SK-N-SH (cell line): ENCODE measurements at regions not wholly inside any gene's neighbourhood (a gene's known extent, or its start where the extent isn't known, plus 50 kb on each side); places are given as distances from the start of the nearest gene placed in this dataset.

Source experiments
- CTCF ChIA-PET: fragments of 300-600, 350-600 bp; formaldehyde crosslinking; extraction: SDS; loops from one replicate; lab custom pipeline; 2021; lab: Yijun Ruan, JAX
- POLR2A ChIA-PET: fragments of 350-600 bp; sonication (Branson Sonifier 250); formaldehyde crosslinking; extraction: SDS; loops from one replicate; lab custom pipeline; 2020; ENCODE audit warnings: antibody characterized with exemption, inconsistent platforms; lab: Yijun Ruan, JAX
- DNase-seq: peaks from one replicate; pipeline ENCODE4 v3.0.0; 2012
- H2AFZ ChIP-seq: fragments of 200-600 bp; sonication (generic); 2 replicates; pipeline ENCODE4 v1.8.1; 2016; ENCODE audit warnings: antibody characterized with exemption, mild to moderate bottlenecking, low read depth
- H3F3A ChIP-seq: fragments of 200-600 bp; sonication (generic); replicated peaks from 2 replicates; pipeline ENCODE3; 2016; ENCODE audit warnings: antibody characterized with exemption, mild to moderate bottlenecking; ENCODE audit not compliant: insufficient read depth
- H3K27ac ChIP-seq, 2 experiments: fragments of 200-500 bp in 1 of 2; fragments of 200-600 bp in 1 of 2; sonication (Bioruptor generic) in 1 of 2; sonication (generic), shearing (Covaris generic) in 1 of 2; 2 replicates each; pipeline versions ENCODE4 v1.5.1 to v1.6.1; 2014 to 2016; ENCODE audit warnings: low read depth in 2 of 2, inconsistent platforms in 1 of 2, low read length in 1 of 2, mild to moderate bottlenecking in 1 of 2, mixed read lengths in 1 of 2
- H3K27me3 ChIP-seq: fragments of 200-600 bp; sonication (generic), shearing (Covaris generic); 2 replicates; pipeline ENCODE4 v1.6.1; 2016; ENCODE audit warnings: mixed run types; ENCODE audit not compliant: insufficient read depth
- H3K36me3 ChIP-seq, 2 experiments: fragments of 200-500 bp in 1 of 2; fragments of 200-600 bp in 1 of 2; sonication (Bioruptor generic) in 1 of 2; sonication (generic) in 1 of 2; replicated peaks in 1 of 2; 2 replicates each; pipeline versions ENCODE3 to v1.5.1; 2014 to 2016; ENCODE audit warnings: low read length in 1 of 2, mild to moderate bottlenecking in 1 of 2; ENCODE audit not compliant: insufficient read depth in 2 of 2, control insufficient read depth in 1 of 2
- H3K4me1 ChIP-seq, 2 experiments: fragments of 200-500 bp in 1 of 2; fragments of 200-600 bp in 1 of 2; sonication (Bioruptor generic) in 1 of 2; sonication (generic), shearing (Covaris generic) in 1 of 2; 2 replicates each; pipeline versions ENCODE4 v1.5.1 to v1.6.1; 2014 to 2016; ENCODE audit warnings: low read depth in 1 of 2, low read length in 1 of 2, mixed run types in 1 of 2; ENCODE audit not compliant: insufficient read depth in 2 of 2, control insufficient read depth in 1 of 2
- H3K4me2 ChIP-seq: fragments of 200-600 bp; sonication (generic), shearing (Covaris generic); 2 replicates; pipeline ENCODE4 v1.6.1; 2017; ENCODE audit warnings: mixed run types
- H3K4me3 ChIP-seq, 2 experiments: fragments of 200-500 bp in 1 of 2; fragments of 200-600 bp in 1 of 2; sonication (Bioruptor generic) in 1 of 2; sonication (generic), shearing (Covaris generic) in 1 of 2; 2 replicates each; pipeline versions ENCODE4 v1.5.1 to v1.8.1; 2014 to 2016; ENCODE audit warnings: low read depth in 2 of 2, inconsistent platforms in 1 of 2, low read length in 1 of 2, mild to moderate bottlenecking in 1 of 2, mixed read lengths in 1 of 2, moderate library complexity in 1 of 2
- H3K79me2 ChIP-seq: fragments of 200-600 bp; sonication (generic); 2 replicates; pipeline ENCODE4 v1.8.1; 2017; ENCODE audit warnings: mild to moderate bottlenecking; ENCODE audit not compliant: insufficient read depth
- H3K9ac ChIP-seq: fragments of 200-600 bp; sonication (generic); 2 replicates; pipeline ENCODE4 v1.6.1; 2017; ENCODE audit warnings: mixed run types
- H3K9me2 ChIP-seq: fragments of 200-600 bp; sonication (generic); 2 replicates; pipeline ENCODE4 v1.6.1; 2017; ENCODE audit warnings: mixed run types
- H3K9me3 ChIP-seq: fragments of 200-600 bp; sonication (generic); 2 replicates; pipeline ENCODE4 v1.6.1; 2017; ENCODE audit warnings: mixed run types, mild to moderate bottlenecking, moderate library complexity
- H4K20me1 ChIP-seq: fragments of 200-600 bp; sonication (generic); 2 replicates; pipeline ENCODE4 v1.6.1; 2017; ENCODE audit warnings: mild to moderate bottlenecking, mixed run types; ENCODE audit not compliant: insufficient read depth
- CHD2 ChIP-seq: fragments of 150-350 bp; IDR thresholded peaks from 2 replicates; pipeline ENCODE4 v1.6.1; 2018; ENCODE audit warnings: low read length; ENCODE audit not compliant: partially characterized antibody
- ELF1 ChIP-seq: IDR thresholded peaks from 2 replicates; pipeline ENCODE4 v1.4.0; 2012
- EP300 ChIP-seq, 2 experiments: IDR thresholded peaks; 2 replicates each; pipeline versions ENCODE4 v1.4.0 to v1.6.1; 2012; ENCODE audit warnings: borderline replicate concordance in 1 of 2, low read depth in 1 of 2, low read length in 1 of 2
- EZH2phosphoT487 ChIP-seq: fragments of 200-600 bp; sonication (generic); IDR thresholded peaks from 2 replicates; pipeline ENCODE4 v1.6.1; 2017; ENCODE audit warnings: low read depth, mixed run types, mild to moderate bottlenecking, antibody characterized with exemption, moderate library complexity, borderline replicate concordance
- FOXM1 ChIP-seq: IDR thresholded peaks from 2 replicates; pipeline ENCODE4 v1.4.0; 2012; ENCODE audit warnings: low read depth, mild to moderate bottlenecking
- GABPA ChIP-seq: IDR thresholded peaks from 2 replicates; pipeline ENCODE4 v1.4.0; 2012; ENCODE audit warnings: low read depth, mild to moderate bottlenecking
- JUND ChIP-seq: IDR thresholded peaks from 2 replicates; pipeline ENCODE4 v1.4.0; 2012
- MEF2A ChIP-seq: IDR thresholded peaks from 2 replicates; pipeline ENCODE4 v1.4.0; 2012; ENCODE audit warnings: low read depth, borderline replicate concordance
- RAD21 ChIP-seq: IDR thresholded peaks from 2 replicates; pipeline ENCODE4 v1.6.1; 2012; ENCODE audit warnings: mild to moderate bottlenecking, low read length
- SIN3A ChIP-seq: IDR thresholded peaks from 2 replicates; pipeline ENCODE4 v1.6.1; 2012; ENCODE audit warnings: low read depth, mild to moderate bottlenecking, low read length, moderate library complexity, borderline replicate concordance
- YY1 ChIP-seq: IDR thresholded peaks from 2 replicates; pipeline ENCODE4 v1.4.0; 2012; ENCODE audit warnings: low read depth, mild to moderate bottlenecking
- WGBS: methylation state at CpG from one replicate; pipeline ENCODE4 v1.1.6; 2017; ENCODE audit warnings: low lambda C conversion rate; 5-methylcytosine and 5-hydroxymethylcytosine counted together
- TF ChIP-seq, protein P1 (sequence below): IDR thresholded peaks from 2 replicates; pipeline ENCODE4 v1.6.1; 2012; ENCODE audit warnings: mild to moderate bottlenecking, low read depth, low read length, moderate library complexity
- TF ChIP-seq, protein P2 (sequence below): IDR thresholded peaks from 2 replicates; pipeline ENCODE4; 2012
- TF ChIP-seq, protein P3 (sequence below): IDR thresholded peaks from 2 replicates; pipeline ENCODE4 v1.4.0; 2012; ENCODE audit warnings: low read depth, borderline replicate concordance
- TF ChIP-seq, protein P4 (sequence below): IDR thresholded peaks from 2 replicates; pipeline ENCODE4 v1.4.0; 2012; ENCODE audit warnings: low read depth

DNA sequence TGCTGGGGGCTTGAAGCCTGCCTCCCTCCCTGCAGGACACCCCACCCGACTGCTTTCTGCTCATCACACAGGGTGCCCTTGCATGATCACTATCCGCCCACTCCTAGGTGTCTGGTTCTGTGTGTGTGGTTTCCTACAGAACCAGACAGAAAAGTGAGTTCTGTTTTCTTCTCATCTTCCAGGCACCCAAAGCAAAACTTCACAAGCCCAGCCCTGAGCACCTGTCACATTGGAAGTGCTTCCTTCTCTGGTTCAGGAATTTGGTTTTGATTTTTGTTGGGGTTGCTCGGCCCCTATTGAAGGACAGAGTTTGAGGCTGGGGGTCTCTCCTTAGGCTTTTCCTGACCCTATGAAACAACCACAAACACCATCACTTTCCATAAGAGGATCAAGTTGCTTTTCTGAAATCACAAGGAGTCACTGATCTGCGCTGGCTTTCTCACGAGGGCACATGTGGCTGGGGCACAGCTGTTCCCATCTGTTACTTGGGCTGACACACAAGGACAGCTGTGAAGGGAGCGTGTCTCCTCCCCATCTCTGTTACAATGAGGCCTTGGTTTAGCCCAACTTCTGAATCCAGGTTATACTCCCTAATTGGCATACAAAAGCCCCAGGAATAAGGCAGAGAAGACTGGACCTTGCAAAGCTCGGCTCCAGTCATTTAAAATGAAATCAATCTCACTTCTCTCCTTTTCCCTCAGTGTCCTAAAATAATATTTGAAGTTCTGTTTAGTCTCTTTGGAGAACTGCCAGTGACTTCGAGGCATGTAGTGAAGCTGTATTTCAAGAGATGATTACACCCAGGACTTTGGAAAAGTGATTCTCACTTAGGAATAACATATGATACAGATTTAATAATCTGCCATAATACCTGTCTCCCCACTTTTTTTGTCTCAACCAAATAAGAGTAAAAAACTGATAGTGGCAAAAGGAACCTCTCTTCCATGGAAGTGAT, 213.1 kb upstream of the GAS1 start:
- Histone ChIP-seq H4K20me1 (no peaks in the 10 kb centered on the region), H3K9me2 (no peaks in the 10 kb centered on the region), H3K27me3 (no peaks in the 10 kb centered on the region), H3K36me3 (no peaks in the 10 kb centered on the region), H3K27ac (no peak overlapping the region; a peak in 2 of 4 replicates), H2AFZ (no peak overlapping the region), H3K4me2 (no peak overlapping the region), H3K4me1 (peaks cover 0 to 2% of the 10 kb centered on the region in 2 experiments; a peak in 1 of 4 replicates), H3K9me3 (no peaks in the 10 kb centered on the region), H3K79me2 (no peaks in the 10 kb centered on the region), H3F3A (no peaks in the 10 kb centered on the region), H3K4me3 (no peak overlapping the region), H3K9ac (no peak overlapping the region)
- TF ChIP-seq JUND (no peak), EP300 (IDR thresholded peaks at IDR 0.05; ENCODE audit: borderline replicate concordance in 1 of 2, low read depth in 1 of 2, low read length in 1 of 2) (no peak), ELF1 (no peak)
- TF ChIP-seq, protein P1, sequence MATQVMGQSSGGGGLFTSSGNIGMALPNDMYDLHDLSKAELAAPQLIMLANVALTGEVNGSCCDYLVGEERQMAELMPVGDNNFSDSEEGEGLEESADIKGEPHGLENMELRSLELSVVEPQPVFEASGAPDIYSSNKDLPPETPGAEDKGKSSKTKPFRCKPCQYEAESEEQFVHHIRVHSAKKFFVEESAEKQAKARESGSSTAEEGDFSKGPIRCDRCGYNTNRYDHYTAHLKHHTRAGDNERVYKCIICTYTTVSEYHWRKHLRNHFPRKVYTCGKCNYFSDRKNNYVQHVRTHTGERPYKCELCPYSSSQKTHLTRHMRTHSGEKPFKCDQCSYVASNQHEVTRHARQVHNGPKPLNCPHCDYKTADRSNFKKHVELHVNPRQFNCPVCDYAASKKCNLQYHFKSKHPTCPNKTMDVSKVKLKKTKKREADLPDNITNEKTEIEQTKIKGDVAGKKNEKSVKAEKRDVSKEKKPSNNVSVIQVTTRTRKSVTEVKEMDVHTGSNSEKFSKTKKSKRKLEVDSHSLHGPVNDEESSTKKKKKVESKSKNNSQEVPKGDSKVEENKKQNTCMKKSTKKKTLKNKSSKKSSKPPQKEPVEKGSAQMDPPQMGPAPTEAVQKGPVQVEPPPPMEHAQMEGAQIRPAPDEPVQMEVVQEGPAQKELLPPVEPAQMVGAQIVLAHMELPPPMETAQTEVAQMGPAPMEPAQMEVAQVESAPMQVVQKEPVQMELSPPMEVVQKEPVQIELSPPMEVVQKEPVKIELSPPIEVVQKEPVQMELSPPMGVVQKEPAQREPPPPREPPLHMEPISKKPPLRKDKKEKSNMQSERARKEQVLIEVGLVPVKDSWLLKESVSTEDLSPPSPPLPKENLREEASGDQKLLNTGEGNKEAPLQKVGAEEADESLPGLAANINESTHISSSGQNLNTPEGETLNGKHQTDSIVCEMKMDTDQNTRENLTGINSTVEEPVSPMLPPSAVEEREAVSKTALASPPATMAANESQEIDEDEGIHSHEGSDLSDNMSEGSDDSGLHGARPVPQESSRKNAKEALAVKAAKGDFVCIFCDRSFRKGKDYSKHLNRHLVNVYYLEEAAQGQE = no peak
- DNase-seq = no peak
- ChIA-PET POLR2A (no interaction called here), CTCF (interaction anchor here (1.4 kb wide), 1 partner anchor 18 kb away, joined by 4 read pairs; no protein-coding TSS in a partner anchor)
- WGBS = 71% methylated on average over 6 of the region's 8 CpGs

DNA sequence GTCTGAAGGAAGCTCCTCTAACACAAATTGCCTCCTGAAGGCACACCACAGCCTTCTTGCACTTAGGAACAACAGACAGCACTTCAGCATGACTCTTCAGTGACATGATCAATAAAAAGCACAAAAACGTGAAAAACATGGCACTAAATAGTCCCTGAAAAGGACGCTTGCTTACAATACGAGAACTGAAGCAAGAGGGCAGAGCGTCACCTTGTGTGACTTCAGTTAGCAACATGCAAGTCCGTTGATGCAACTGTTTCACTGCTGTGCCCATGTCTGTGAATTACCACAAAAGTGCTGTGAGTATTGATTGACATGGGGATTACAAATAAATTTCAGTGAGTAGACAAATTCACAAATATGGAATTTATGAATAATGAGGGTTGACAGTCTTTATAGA, 219.9 kb upstream of the GAS1 start:
- 83% methylated on average over 5 of the region's 5 CpGs for WGBS
- no peaks in the 10 kb centered on the region for H3K27me3 ChIP-seq
- no peak overlapping the region for H3K4me2 ChIP-seq
- no peak overlapping the region for H2AFZ ChIP-seq
- no peaks in the 10 kb centered on the region for H3K9me3 ChIP-seq
- H3K4me3 ChIP-seq = no peak overlapping the region
- H4K20me1 ChIP-seq = no peaks in the 10 kb centered on the region
- H3K36me3 ChIP-seq = no peaks in the 10 kb centered on the region
- POLR2A ChIA-PET = no interaction called here
- H3K9me2 ChIP-seq = no peaks in the 10 kb centered on the region
- CTCF ChIA-PET = no interaction called here
- H3K9ac ChIP-seq = no peak overlapping the region
- DNase-seq = no peak
- no peaks in the 10 kb centered on the region for H3K79me2 ChIP-seq
- H3K4me1 ChIP-seq = no peaks in the 10 kb centered on the region
- no peaks in the 10 kb centered on the region for H3F3A ChIP-seq
- no peak overlapping the region for H3K27ac ChIP-seq
- TF ChIP-seq CHD2 (no peak), FOXM1 (no peak), MEF2A (no peak), SIN3A (no peak), ELF1 (no peak), GABPA (no peak), RAD21 (no peak), YY1 (no peak), EZH2phosphoT487 (no peak)
- TF ChIP-seq, protein P2, sequence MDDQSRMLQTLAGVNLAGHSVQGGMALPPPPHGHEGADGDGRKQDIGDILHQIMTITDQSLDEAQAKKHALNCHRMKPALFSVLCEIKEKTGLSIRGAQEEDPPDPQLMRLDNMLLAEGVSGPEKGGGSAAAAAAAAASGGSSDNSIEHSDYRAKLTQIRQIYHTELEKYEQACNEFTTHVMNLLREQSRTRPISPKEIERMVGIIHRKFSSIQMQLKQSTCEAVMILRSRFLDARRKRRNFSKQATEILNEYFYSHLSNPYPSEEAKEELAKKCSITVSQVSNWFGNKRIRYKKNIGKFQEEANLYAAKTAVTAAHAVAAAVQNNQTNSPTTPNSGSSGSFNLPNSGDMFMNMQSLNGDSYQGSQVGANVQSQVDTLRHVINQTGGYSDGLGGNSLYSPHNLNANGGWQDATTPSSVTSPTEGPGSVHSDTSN = no peak
- TF ChIP-seq, protein P3, sequence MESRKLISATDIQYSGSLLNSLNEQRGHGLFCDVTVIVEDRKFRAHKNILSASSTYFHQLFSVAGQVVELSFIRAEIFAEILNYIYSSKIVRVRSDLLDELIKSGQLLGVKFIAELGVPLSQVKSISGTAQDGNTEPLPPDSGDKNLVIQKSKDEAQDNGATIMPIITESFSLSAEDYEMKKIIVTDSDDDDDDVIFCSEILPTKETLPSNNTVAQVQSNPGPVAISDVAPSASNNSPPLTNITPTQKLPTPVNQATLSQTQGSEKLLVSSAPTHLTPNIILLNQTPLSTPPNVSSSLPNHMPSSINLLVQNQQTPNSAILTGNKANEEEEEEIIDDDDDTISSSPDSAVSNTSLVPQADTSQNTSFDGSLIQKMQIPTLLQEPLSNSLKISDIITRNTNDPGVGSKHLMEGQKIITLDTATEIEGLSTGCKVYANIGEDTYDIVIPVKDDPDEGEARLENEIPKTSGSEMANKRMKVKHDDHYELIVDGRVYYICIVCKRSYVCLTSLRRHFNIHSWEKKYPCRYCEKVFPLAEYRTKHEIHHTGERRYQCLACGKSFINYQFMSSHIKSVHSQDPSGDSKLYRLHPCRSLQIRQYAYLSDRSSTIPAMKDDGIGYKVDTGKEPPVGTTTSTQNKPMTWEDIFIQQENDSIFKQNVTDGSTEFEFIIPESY = no peak
- TF ChIP-seq, protein P1 = no peak
- TF ChIP-seq, protein P4, sequence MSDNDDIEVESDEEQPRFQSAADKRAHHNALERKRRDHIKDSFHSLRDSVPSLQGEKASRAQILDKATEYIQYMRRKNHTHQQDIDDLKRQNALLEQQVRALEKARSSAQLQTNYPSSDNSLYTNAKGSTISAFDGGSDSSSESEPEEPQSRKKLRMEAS = no peak
